ENCODE measurements at regions not wholly inside any gene's neighbourhood (a gene's known extent, or its start where the extent isn't known, plus 50 kb on each side); places are given as distances from the start of the nearest gene placed in this dataset.

- Histone ChIP-seq H3K4me1 (ENCODE audit: control insufficient read depth in 1 of 2, insufficient read depth in 2 of 2, low read length in 2 of 2) (no peaks in the 10 kb centered on the region), H3K36me3 (replicated peaks in 1 of 2; ENCODE audit: control insufficient read depth in 1 of 2, insufficient read depth in 2 of 2, low read length in 2 of 2) (no peaks in the 10 kb centered on the region), H2AFZ (ENCODE audit: insufficient read depth, low read depth, low read length, poor library complexity, severe bottlenecking) (no peak overlapping the region), H3K9ac (ENCODE audit: insufficient read depth, low read length, poor library complexity, severe bottlenecking) (no peak overlapping the region), H3K27me3 (ENCODE audit: control insufficient read depth in 2 of 2, insufficient read depth in 2 of 2, low read length in 2 of 2) (no peaks in the 10 kb centered on the region), H3K9me3 (replicated peaks in 1 of 2; ENCODE audit: control insufficient read depth in 1 of 2, insufficient read depth in 1 of 2, low read length in 2 of 2) (peaks cover 15 to 25% of the 10 kb centered on the region in 2 donors), H3K4me3 (replicated peaks in 1 of 3; ENCODE audit: low read depth in 2 of 3, low read length in 3 of 3) (no peak overlapping the region), H3K79me2 (ENCODE audit: insufficient read depth, low read length) (no peaks in the 10 kb centered on the region), H4K20me1 (ENCODE audit: insufficient read depth, low read length) (no peaks in the 10 kb centered on the region), H3K27ac (ENCODE audit: low read depth in 1 of 2, low read length in 2 of 2) (no peak overlapping the region), H3K4me2 (replicated peaks; ENCODE audit: extremely low read depth, low read length, poor library complexity, severe bottlenecking) (no peak overlapping the region)
- no peak for TF ChIP-seq CTCF (IDR thresholded peaks at IDR 0.05)
- no peak overlapping the region for H3K4me3 Mint-ChIP-seq
- 100% methylated on average over 2 of the region's 3 CpGs for WGBS (ENCODE audit: insufficient coverage)
- peaks cover 10 to 26% (median 21%) of the 10 kb centered on the region in 7 donors for H3K9me3 Mint-ChIP-seq
- intact Hi-C loops (cut with micrococcal nuclease) = no loop called here
- peaks cover 0 to 3% (median 0%) of the 10 kb centered on the region in 3 donors for H3K27me3 Mint-ChIP-seq (ENCODE audit: low read depth in 3 of 3)
- no peak overlapping the region for H3K27ac Mint-ChIP-seq
- DNase-seq = no peak
- H3K4me1 Mint-ChIP-seq = no peaks in the 10 kb centered on the region
- H3K36me3 Mint-ChIP-seq = no peaks in the 10 kb centered on the region
Measured at GRCh38 chr2:106628377-106628776, 141.2 kb downstream of the CD8B2 start.

- H3K9ac ChIP-seq (ENCODE audit: insufficient read depth, low read length, poor library complexity, severe bottlenecking) = no peak overlapping the region
- H3K9me3 Mint-ChIP-seq = peaks cover 10 to 26% (median 21%) of the 10 kb centered on the region in 7 donors
Measured at GRCh38 chr2:106629981-106630380, 142.8 kb downstream of the CD8B2 start.

More at GRCh38 chr2:106629981-106630380, 142.8 kb downstream of the CD8B2 start:
- Histone ChIP-seq H3K4me1 (ENCODE audit: control insufficient read depth in 1 of 2, insufficient read depth in 2 of 2, low read length in 2 of 2) (no peaks in the 10 kb centered on the region), H3K36me3 (replicated peaks in 1 of 2; ENCODE audit: control insufficient read depth in 1 of 2, insufficient read depth in 2 of 2, low read length in 2 of 2) (no peaks in the 10 kb centered on the region), H3K9me3 (replicated peaks in 1 of 2; ENCODE audit: control insufficient read depth in 1 of 2, insufficient read depth in 1 of 2, low read length in 2 of 2) (peaks cover 15 to 25% of the 10 kb centered on the region in 2 donors), H3K27me3 (ENCODE audit: control insufficient read depth in 2 of 2, insufficient read depth in 2 of 2, low read length in 2 of 2) (no peaks in the 10 kb centered on the region), H3K4me3 (replicated peaks in 1 of 3; ENCODE audit: low read depth in 2 of 3, low read length in 3 of 3) (no peak overlapping the region), H3K79me2 (ENCODE audit: insufficient read depth, low read length) (no peaks in the 10 kb centered on the region), H3K4me2 (replicated peaks; ENCODE audit: extremely low read depth, low read length, poor library complexity, severe bottlenecking) (no peak overlapping the region), H3K27ac (ENCODE audit: low read depth in 1 of 2, low read length in 2 of 2) (no peak overlapping the region), H4K20me1 (ENCODE audit: insufficient read depth, low read length) (no peaks in the 10 kb centered on the region), H2AFZ (ENCODE audit: insufficient read depth, low read depth, low read length, poor library complexity, severe bottlenecking) (no peak overlapping the region)
- H3K27me3 Mint-ChIP-seq (ENCODE audit: low read depth in 3 of 3) = peaks cover 0 to 3% (median 2%) of the 10 kb centered on the region in 3 donors
- no peaks in the 10 kb centered on the region for H3K36me3 Mint-ChIP-seq
- H3K4me1 Mint-ChIP-seq = no peaks in the 10 kb centered on the region
- H3K27ac Mint-ChIP-seq = no peak overlapping the region
- H3K4me3 Mint-ChIP-seq = no peak overlapping the region
- WGBS (ENCODE audit: insufficient coverage) = no CpG with 5 or more reads among the region's 3 CpGs
- no peak for DNase-seq
- intact Hi-C loops (cut with micrococcal nuclease) = no loop called here
- no peak for TF ChIP-seq CTCF (IDR thresholded peaks at IDR 0.05)
